GM12892 (cell line): ENCODE measurements at regions not wholly inside any gene's neighbourhood (a gene's known extent, or its start where the extent isn't known, plus 50 kb on each side); places are given as distances from the start of the nearest gene placed in this dataset.

Experiments used
- DNase-seq: peaks from one replicate; pipeline ENCODE4 v3.0.0; 2011; ENCODE audit not compliant: insufficient read length
- FAIRE-seq: peaks from 2 replicates; lab custom pipeline; 2011; peaks lifted over from hg19 to GRCh38; lab: Jason Lieb, UNC
- POLR2A ChIP-seq: IDR thresholded peaks from 2 replicates; pipeline ENCODE4 v1.6.1; 2011; ENCODE audit warnings: low read depth, low read length, control low read depth
- POLR2AphosphoS5 ChIP-seq: IDR thresholded peaks from 2 replicates; pipeline ENCODE4 v1.6.1; 2011; ENCODE audit warnings: low read depth, low read length, control low read depth
- TAF1 ChIP-seq: IDR thresholded peaks from 2 replicates; pipeline ENCODE4 v1.6.1; 2011; ENCODE audit warnings: low read depth, mild to moderate bottlenecking, control low read depth, low read length, borderline replicate concordance

DNA sequence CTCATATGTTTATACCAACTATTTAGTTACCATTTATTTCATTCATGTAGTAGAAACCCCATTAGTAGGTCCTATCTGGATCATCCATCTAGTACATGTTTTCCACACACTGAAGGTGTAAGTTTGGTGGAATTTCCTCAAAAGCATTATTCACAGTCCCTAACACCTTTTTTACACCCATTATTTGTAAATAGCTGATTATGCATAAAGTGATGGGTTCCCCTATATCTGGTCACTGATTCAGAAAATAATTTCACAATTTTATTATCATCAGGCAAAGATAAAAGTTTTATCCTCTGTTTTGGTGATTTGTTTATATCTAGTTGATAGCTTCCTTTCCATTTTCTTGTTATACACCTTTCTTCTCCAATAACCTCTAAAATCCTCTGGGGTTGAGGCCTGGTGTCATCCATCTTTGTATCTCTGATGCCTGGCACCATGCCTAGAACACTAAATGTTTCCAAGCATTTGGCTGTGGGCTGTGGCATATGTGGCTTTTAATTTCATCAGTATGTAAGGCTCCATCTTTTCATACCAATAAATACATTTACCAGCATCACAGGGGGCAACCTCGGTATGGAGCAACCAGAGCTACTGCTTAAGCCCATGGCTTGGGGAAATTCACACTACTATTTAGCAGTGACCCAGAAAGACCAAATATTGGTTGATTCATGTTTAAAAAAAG lies 1089.5 kb upstream of the LRRN3 start:
- DNase-seq (no peak), FAIRE-seq (no peak)
- no peak for TF ChIP-seq TAF1
- TF ChIP-seq POLR2AphosphoS5 = no peak
- TF ChIP-seq POLR2A = no peak

DNA sequence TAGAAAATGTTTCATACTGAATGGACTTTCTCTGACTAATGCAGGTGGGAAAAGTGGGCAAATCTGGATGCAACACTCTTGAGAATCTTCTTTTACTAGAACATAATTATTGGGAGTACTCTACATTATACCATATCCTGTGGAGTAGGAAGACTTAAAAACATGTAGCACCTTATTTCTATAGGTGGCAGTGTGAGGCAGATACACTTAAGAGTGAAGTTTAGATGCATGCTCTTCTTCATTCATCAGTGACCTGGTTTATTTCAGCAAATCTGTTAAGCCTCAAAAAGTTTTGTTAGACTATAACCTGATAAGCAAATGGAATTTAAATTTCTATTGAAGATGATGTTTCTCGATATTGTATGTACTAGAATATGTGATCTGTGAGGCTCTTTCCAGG lies 1087.1 kb upstream of the LRRN3 start:
- TF ChIP-seq TAF1 (no peak), POLR2AphosphoS5 (no peak), POLR2A (no peak)
- no peak for FAIRE-seq
- DNase-seq = no peak

DNA sequence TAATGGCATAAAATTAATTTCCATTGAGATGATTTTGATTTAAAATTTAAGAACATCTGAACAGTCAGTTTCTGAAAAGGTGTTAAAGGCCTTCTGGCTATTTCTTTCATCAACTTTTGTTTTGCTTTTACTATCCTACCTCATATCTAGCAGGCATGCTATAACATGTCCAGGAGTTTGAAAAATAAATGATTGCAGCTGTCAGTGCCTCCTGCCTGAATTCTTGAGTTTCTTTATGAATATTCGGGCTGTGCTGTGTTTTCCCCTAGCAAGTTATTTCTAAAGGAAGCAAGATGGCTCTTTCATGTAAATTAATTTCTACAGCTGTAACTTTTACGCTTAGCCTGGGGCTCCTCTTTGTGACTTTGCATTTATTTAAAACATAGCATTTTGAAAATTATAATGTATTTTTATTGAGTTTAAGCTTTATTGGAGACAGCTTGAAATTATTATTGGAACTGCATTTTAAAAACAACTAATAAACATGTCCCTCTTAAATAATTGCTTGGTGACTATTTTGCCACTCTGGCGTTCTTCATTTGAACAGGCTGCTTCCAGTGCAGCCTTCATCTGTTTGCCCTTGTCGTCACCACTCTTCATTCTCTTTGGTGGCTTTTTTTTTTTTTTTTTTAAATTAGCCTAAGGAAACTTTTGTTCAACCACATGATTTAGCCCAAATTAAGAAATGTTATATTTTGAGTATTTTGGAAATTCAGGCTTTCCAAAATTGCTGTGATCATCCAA lies 1083.4 kb upstream of the LRRN3 start:
- FAIRE-seq (no peak), DNase-seq (no peak)
- TF ChIP-seq POLR2A = no peak
- no peak for TF ChIP-seq TAF1
- no peak for TF ChIP-seq POLR2AphosphoS5

DNA sequence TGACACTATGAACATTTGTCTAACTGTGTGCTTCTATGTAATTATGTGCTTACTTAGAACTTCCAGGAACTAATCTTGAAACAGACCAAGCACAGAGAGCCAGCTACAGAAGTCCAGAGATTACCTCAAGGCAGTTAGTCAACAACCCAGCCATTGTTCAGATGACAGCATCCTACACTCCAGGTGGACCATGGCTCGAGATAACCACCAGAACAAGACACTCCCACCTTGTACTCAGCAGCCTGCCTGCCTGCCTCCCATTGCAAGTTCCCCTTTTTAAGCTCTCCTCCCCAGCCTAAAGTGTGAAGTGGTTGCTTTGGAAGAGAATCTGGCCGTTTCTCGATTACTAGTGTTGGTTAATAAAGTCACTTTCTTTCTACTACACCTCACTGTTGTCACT lies 1080.6 kb upstream of the LRRN3 start:
- FAIRE-seq (no peak), DNase-seq (no peak)
- TF ChIP-seq TAF1 = no peak
- TF ChIP-seq POLR2AphosphoS5 = no peak
- TF ChIP-seq POLR2A = no peak

DNA sequence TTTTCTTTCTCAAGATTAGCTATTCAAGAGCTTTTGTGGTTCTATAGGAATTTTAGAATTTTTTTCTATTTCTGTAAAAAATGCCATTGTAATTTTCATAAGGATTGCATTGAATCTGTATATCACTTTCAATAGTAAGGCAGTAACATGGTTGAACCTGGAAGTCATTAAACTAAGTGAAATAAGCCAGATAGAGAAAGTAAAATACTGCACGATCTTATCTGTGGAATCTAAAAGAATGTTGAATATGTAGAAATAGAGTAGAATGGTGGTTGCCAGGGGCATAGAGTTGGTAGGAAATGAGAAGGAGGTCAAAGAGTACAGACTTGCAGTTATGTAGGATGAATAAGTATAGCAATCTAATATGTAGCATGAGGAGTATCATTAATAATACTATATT lies 1073.5 kb upstream of the LRRN3 start:
- FAIRE-seq = no peak

DNA sequence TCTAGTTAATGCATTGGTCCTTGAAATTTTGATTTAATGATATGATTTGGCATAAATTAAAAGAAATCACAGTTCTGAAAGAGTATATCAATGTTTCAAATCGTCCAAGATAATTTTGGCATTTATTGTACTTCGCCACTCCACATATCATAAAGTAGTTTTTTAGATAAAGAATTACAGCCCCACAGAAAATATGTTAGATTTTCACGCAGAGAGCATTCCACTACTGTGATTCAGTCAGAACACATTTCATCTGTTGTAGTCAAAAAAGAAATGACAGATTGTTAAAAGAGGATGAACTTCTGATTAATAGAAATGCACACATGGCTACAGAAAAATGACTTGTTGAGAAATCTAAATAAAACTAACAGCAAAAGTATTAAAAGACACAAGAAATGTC lies 1063.5 kb upstream of the LRRN3 start:
- FAIRE-seq = no peak

More for the DNA sequence above, 1073.5 kb upstream of the LRRN3 start:
- DNase-seq = no peak
- no peak for TF ChIP-seq TAF1
- TF ChIP-seq POLR2AphosphoS5 = no peak
- no peak for TF ChIP-seq POLR2A

DNA sequence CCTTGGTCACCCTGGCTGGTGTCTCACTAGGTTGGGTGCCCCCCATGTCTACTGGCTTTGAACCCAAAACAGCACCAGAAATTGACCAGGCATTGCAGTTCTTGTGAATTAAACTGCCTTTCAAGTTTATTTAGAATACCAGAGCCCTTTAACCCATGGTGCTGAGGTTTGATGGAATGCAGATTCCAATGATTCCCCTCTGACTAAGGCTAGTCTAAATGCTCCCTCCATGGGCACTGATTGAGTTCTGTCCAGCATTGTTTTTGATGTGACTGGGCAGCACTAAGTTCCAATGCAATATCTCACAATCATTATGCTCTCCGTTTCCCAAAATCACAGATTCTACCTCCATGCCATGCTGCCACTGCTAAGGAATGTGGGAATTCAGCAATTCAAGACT lies 1047.4 kb upstream of the LRRN3 start:
- DNase-seq (no peak), FAIRE-seq (no peak)
- TF ChIP-seq TAF1 = no peak
- TF ChIP-seq POLR2AphosphoS5 = no peak
- TF ChIP-seq POLR2A = no peak

More for the DNA sequence above, 1063.5 kb upstream of the LRRN3 start:
- no peak for TF ChIP-seq POLR2AphosphoS5
- TF ChIP-seq TAF1 = no peak
- no peak for TF ChIP-seq POLR2A
- no peak for DNase-seq

DNA sequence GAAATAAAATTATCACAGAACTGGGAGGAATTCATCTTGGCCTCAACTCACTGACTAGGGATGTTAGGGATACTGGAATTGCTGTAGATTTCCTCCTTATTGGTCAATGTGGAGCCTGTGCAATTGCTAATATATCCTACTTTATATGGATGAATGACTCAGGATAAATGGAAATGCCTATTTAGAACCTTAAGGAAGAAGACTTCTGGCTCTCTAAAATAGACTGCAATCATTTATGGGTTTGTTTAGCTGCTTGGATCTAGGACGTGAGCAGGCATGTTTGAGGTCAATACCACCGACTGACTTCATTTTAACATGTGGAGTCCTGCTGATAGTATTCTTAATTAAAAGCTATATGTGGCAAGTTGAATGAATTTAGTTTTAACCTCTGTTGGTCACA lies 1040.1 kb upstream of the LRRN3 start:
- DNase-seq (no peak), FAIRE-seq (no peak)
- TF ChIP-seq POLR2A = no peak
- no peak for TF ChIP-seq POLR2AphosphoS5
- no peak for TF ChIP-seq TAF1

DNA sequence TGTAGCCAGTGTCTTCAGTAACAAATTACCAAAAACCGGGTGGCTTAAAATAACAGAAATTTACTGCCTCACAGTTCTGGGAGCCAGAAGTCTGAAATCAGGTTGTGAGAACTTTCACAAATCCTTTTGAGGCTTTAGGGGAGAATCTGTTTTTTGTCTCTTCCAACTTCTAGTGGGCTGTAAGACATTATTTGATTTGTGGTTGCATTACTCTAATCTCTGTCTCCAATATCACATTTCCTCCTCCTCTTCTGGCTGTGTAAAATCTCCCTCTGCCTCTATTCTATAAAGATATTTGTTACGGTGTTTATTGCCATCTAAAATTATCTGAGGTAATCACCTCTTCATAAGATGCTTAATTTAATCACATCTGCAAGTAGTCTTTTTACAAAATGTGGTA lies 1039.6 kb upstream of the LRRN3 start:
- FAIRE-seq (no peak), DNase-seq (no peak)

DNA sequence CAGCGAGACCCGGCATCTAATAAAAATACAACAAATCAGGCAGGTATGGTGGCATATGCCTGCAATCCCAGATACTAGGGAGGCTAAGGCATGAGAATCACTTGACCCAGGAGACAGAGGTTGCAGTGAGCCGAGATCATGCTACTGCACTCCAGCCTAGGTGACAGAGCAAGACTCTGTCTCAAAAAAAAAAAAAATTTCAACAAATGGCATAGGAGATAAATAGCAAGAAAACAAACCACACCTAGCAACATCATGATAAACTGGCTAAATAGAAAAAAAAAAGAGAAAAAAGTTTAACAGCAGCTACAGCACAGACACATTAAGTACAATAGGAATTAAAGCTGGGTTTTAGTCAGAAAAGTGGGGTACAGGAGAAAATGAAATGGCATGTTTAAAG lies 1034.6 kb upstream of the LRRN3 start:
- FAIRE-seq = no peak
- TF ChIP-seq POLR2AphosphoS5 = no peak
- no peak for TF ChIP-seq TAF1
- TF ChIP-seq POLR2A = no peak
- DNase-seq = no peak

More for the DNA sequence above, 1039.6 kb upstream of the LRRN3 start:
- TF ChIP-seq TAF1 = no peak
- TF ChIP-seq POLR2A = no peak
- TF ChIP-seq POLR2AphosphoS5 = no peak

DNA sequence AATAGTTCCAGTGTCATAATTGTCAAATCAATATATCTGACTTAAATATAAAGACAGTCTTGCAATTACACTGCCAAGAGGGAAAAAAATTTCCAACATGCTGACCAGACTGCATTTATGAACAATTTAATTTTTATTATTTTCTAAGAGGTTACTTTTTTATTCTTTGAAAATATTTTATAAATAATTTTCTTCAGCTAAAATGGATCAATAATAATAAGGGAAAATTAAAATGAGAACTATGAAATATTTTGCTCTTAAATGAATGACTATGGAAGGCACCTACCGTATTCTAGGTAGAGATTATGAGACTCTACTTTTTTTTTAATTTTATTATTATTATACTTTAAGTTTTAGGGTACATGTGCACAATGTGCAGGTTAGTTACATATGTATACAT lies 1032.5 kb upstream of the LRRN3 start:
- FAIRE-seq = no peak
- no peak for DNase-seq
- TF ChIP-seq POLR2A = no peak
- no peak for TF ChIP-seq TAF1
- TF ChIP-seq POLR2AphosphoS5 = no peak

DNA sequence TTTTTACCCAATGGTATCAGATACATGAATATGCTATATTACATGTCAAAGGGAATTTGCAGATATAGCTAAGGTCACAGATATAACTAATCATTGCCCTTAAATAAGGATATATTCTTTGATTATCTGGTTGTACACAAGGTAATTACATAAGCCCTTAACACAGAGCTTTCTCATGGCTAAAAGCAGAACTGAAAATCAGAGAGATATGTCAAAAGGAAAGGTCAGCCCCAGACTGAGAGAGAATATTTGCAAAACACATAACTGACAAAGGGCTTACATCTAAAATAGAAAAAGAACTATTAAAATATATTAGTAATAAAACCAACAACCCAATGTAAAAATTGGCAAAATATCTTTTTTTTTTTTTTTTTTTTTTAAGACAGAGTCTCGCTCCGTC lies 1029.5 kb upstream of the LRRN3 start:
- no peak for DNase-seq
- no peak for FAIRE-seq
- TF ChIP-seq POLR2AphosphoS5 (no peak), POLR2A (no peak), TAF1 (no peak)

DNA sequence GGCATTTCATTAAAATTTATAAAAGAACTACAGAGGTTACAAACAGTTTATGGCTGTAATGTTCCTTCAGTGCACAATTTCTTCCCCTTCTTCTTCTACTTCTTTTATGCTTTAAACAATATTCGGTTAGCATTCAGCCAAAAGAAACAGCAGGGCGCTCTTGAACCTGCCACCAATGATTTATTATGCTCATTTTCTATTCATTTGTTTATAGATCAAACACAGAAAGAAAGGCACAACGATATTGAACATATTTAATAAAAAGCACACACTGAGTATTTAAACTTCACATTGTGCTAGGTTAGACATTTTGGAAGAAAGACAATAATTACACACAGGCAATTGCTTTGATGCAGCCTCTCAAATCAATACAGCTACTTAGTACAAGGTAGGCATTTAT lies 1025.8 kb upstream of the LRRN3 start:
- DNase-seq = no peak
- no peak for FAIRE-seq
- TF ChIP-seq TAF1 = no peak
- no peak for TF ChIP-seq POLR2AphosphoS5
- TF ChIP-seq POLR2A = no peak

DNA sequence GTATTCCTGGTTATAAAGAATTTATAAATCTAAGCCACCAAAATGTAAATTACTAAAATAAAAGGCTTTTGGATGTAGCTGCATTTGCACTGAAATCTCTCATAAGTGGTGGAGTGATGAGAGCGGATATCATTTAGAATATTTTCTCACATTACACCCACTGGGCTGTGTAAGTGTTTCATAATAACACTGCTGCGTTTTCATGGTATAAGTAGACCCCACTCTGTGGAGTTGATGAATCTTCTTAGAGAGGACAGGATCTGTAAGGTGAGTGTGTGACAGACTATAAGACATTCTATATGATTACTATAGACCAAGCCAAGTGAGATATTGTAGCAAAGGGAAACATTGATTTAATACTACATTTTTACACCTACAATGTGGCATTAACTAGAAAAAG lies 1024.1 kb upstream of the LRRN3 start:
- no peak for FAIRE-seq
- TF ChIP-seq POLR2A (no peak), POLR2AphosphoS5 (no peak), TAF1 (no peak)
- no peak for DNase-seq
